Heart left ventricle (tissue), 16 donors: ENCODE measurements at regions not wholly inside any gene's neighbourhood (a gene's known extent, or its start where the extent isn't known, plus 50 kb on each side); places are given as distances from the start of the nearest gene placed in this dataset.
A peak's percentile ranks its signal among the peaks of the same experiment; 100 is the strongest.

Experiments
- ATAC-seq, 4 donors: fragments of 200-7000 bp; cut with Tn5 transposase; one replicate each; pipeline ENCODE4 v1.9.1; 2020 to 2022; ENCODE audit warnings: moderate library complexity in 4 of 4, mild to moderate bottlenecking in 3 of 4, moderate number of reproducible peaks in 1 of 4
- DNase-seq, 5 donors: peaks; one replicate each; pipeline ENCODE4 v3.0.0-alpha.2; 2020
- H3K27ac ChIP-seq, 12 donors: fragments of 200-600 bp; sonication (generic) in 4 of 12; one replicate each; pipeline versions ENCODE4 v1.5.0 to v1.8.0; 2016 to 2022; ENCODE audit warnings: mild to moderate bottlenecking in 2 of 12
- H3K27me3 ChIP-seq, 9 donors: fragments of 200-600 bp; sonication (generic) in 2 of 9; one replicate each; pipeline versions ENCODE4 v1.5.1 to v1.8.0; 2016 to 2022; ENCODE audit warnings: mild to moderate bottlenecking in 3 of 9
- H3K36me3 ChIP-seq, 9 donors: fragments of 200-600 bp; sonication (generic) in 2 of 9; one replicate each; pipeline versions ENCODE4 v1.5.0 to v1.8.0; 2018 to 2022; ENCODE audit warnings: mild to moderate bottlenecking in 2 of 9
- H3K4me1 ChIP-seq, 12 donors: fragments of 200-600 bp; sonication (generic) in 4 of 12; one replicate each; pipeline versions ENCODE4 v1.5.0 to v1.8.0; 2016 to 2022; ENCODE audit warnings: mild to moderate bottlenecking in 3 of 12
- H3K4me3 ChIP-seq, 12 donors: fragments of 200-600 bp; sonication (generic) in 4 of 12; one replicate each; pipeline versions ENCODE4 v1.5.0 to v1.8.0; 2017 to 2022; ENCODE audit warnings: mild to moderate bottlenecking in 9 of 12, moderate library complexity in 4 of 12
- H3K9me3 ChIP-seq, 12 donors: fragments of 200-600 bp; sonication (generic) in 4 of 12; one replicate each; pipeline versions ENCODE4 v1.5.0 to v1.8.0; 2016 to 2022; ENCODE audit warnings: mild to moderate bottlenecking in 1 of 12
- POLR2A ChIP-seq, 2 donors: fragments of 450-650 bp; IDR thresholded peaks; one replicate each; pipeline ENCODE4 v1.6.1; 2017; ENCODE audit warnings: antibody characterized with exemption in 2 of 2, mild to moderate bottlenecking in 2 of 2, moderate library complexity in 2 of 2
- WGBS, 4 donors: extraction: QIAGEN DNeasy Blood & Tissue Kit in 2 of 4; methylation state at CpG; one replicate each; pipeline versions ENCODE4 v1.1.5 to v1.1.7; 2013 to 2018; 5-methylcytosine and 5-hydroxymethylcytosine counted together
- intact Hi-C, 10 donors: fragments of 100-400 bp; cut with DNase I; formaldehyde crosslinking; loops; one replicate each; pipeline versions ENCODE4 v1.11.1 to v1.14.2; 2022
- TF ChIP-seq, protein P1 (sequence below), 12 donors: fragments of 200-600 bp; sonication (generic) in 4 of 12; IDR thresholded peaks; one replicate each; pipeline versions ENCODE4 v1.5.0 to v1.8.0; 2018 to 2022; ENCODE audit warnings: antibody characterized with exemption in 12 of 12, mild to moderate bottlenecking in 5 of 12
- donor health status: ischemic (EF 13 %, LVEDD 7.1; RV severe dilation, severe dysfunction).
- donor health status: healthy with polysubstance abuse.
- donor health status: DM: no; HTN: yes; CAD: no.
- donor health status: DM: no; HTN: no; CAD: no.
- donor health status: ischemic (EF 25% LVEDD 6.9; RV normal size, moderate dysfunction).
- donor health status: ischemic (EF 25% LVEDD 5.7; RV mildly dilated, moderate dysfunction).
- donor health status: healthy.
- donor health status: DM: yes; HTN: yes; CAD: no.
- donor health status: ischemic (EF 35%, LVEDD 5.7; RV mildly dilated, moderate dysfunction).
- donor health status: nonischemic (EF 11% LVEDD 7.7; RV severe dilation, severe dysfunction).
- donor health status: DM: yes; HTN: yes; CAD: no.
- donor health status: PGD.
- donor health status: ischemic (EF 29% LVEDD 5.4; RV normal size, mild dysfunction).
- donor health status: nonischemic (EF 23%, LVEDD 6.1; RV moderate dilation, normal function).

DNA sequence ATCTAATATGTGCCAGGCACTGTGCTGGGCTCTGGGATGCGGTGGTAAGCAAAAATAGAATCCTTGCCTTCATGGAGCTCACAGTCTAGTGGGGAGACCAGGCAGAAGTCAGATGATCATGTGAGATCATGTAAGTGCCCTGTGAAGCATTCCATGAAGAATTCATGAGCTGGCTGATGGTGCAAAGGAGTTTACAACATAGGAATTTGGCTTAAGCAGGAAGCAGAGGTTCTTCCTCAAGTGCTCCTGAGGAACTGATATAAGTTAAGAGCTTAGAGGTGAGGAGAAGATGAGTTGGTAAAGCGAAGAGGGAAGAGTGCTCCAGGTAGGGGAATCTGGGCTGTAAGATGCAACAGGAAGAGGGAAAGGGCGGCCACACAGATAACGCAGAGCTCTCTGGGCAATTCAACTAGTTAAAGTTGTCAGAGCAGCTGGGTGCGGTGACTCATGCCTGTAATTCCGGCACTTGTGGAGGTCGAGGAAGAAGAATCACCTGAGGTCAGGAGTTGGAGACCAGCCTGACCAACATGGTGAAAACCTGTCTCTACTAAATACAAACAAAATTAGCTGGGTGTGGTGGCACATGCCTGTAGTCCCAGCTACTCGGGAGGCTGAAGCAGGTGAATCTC lies 78.5 kb upstream of the SPATA31D4 start:
- DNase-seq (no peak), ATAC-seq (no peak)
- no peak for TF ChIP-seq POLR2A (IDR thresholded peaks at IDR 0.05)
- TF ChIP-seq, protein P1, sequence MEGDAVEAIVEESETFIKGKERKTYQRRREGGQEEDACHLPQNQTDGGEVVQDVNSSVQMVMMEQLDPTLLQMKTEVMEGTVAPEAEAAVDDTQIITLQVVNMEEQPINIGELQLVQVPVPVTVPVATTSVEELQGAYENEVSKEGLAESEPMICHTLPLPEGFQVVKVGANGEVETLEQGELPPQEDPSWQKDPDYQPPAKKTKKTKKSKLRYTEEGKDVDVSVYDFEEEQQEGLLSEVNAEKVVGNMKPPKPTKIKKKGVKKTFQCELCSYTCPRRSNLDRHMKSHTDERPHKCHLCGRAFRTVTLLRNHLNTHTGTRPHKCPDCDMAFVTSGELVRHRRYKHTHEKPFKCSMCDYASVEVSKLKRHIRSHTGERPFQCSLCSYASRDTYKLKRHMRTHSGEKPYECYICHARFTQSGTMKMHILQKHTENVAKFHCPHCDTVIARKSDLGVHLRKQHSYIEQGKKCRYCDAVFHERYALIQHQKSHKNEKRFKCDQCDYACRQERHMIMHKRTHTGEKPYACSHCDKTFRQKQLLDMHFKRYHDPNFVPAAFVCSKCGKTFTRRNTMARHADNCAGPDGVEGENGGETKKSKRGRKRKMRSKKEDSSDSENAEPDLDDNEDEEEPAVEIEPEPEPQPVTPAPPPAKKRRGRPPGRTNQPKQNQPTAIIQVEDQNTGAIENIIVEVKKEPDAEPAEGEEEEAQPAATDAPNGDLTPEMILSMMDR (IDR thresholded peaks at IDR 0.05), result no peak
- Histone ChIP-seq H3K4me1 (peaks cover 0 to 16% (median 9%) of the 10 kb centered on the region in 12 donors), H3K27me3 (peaks cover 0 to 4% (median 0%) of the 10 kb centered on the region in 9 donors), H3K4me3 (no peak overlapping the region), H3K36me3 (no peaks in the 10 kb centered on the region), H3K9me3 (no peaks in the 10 kb centered on the region), H3K27ac (no peak overlapping the region)
- 77 to 88% (median 81%) methylated on average over 8 of the region's 8 CpGs for WGBS, 4 donors
- intact Hi-C loops, result loop anchor here in 7 of 10 donors (2.0 to 10.0 kb wide), 6 partner anchors 155 to 327 kb away; partner anchors contain the start of gene TLE1 (in 2 of the 7)

DNA sequence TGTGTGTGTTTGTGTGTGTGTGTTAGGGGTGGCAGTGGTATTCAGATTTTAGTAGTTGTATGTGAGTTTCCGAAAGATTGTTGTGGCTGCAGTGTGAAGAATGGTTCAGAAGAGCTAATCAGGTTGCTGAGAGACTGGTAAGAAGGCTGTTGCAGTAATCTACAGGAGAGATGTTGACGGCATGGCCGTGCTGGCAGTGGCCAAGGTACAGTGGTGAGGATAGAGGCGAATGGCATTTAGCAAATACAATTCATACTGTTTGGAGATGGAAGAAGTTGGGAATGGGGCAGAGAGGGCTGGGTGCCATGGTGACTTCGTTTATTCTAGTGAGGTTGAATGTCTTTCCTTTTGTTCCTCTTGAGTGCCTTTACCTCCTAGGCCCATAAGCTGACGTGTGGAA lies 77.5 kb upstream of the SPATA31D4 start:
- DNase-seq, result no peak
- intact Hi-C loops, result loop anchor here in 1 of 10 donors (2.0 kb wide), 1 partner anchor 162 kb away; the partner anchor contains the start of gene TLE1
- H3K27me3 ChIP-seq, result peaks cover 0 to 4% (median 0%) of the 10 kb centered on the region in 9 donors
- no peaks in the 10 kb centered on the region for H3K9me3 ChIP-seq
- WGBS, 4 donors, result 47 to 63% (median 52%) methylated on average over 6 of the region's 6 CpGs
- ATAC-seq, result no peak
- H3K4me3 ChIP-seq, result no peak overlapping the region
- no peak overlapping the region for H3K27ac ChIP-seq
- peaks cover 0 to 16% (median 9%) of the 10 kb centered on the region in 12 donors for H3K4me1 ChIP-seq
- no peaks in the 10 kb centered on the region for H3K36me3 ChIP-seq
- TF ChIP-seq, protein P1 (IDR thresholded peaks at IDR 0.05), result no peak
- TF ChIP-seq POLR2A (IDR thresholded peaks at IDR 0.05), result no peak

DNA sequence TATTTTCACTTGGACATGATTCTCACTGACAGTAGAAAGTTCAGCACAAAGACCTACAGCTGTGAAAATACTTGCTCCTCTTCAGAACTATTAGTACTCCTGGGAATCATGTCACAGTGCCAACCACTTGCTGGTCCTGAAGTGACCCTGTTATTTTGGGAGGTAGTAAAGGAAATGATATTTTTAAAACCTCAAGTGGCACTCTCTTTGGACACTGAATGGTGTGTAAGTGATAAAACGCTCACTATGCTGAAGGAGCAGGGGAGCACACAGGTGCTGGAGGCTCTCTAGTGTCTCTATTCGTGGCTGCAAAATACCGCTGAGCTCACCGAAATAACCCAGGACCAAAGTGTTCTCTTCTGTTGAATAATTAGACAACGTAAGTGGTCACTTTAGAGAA lies 76.9 kb upstream of the SPATA31D4 start:
- peak; percentile 75 to 95 (median 80) for ATAC-seq
- WGBS, 4 donors, result 18 to 28% (median 22%) methylated on average over 5 of the region's 5 CpGs
- Histone ChIP-seq H3K36me3 (no peaks in the 10 kb centered on the region), H3K4me1 (peaks cover 0 to 16% (median 9%) of the 10 kb centered on the region in 12 donors), H3K4me3 (no peak overlapping the region), H3K9me3 (no peaks in the 10 kb centered on the region), H3K27me3 (peaks cover 0 to 4% (median 0%) of the 10 kb centered on the region in 9 donors), H3K27ac (no peak overlapping the region)
- intact Hi-C loops, result loop anchor here in 1 of 10 donors (2.0 kb wide), 1 partner anchor 163 kb away; the partner anchor contains the start of gene TLE1
- peak in 1 of 5 donors; percentile 43 for DNase-seq
- TF ChIP-seq, protein P1 (IDR thresholded peaks at IDR 0.05), result no peak
- TF ChIP-seq POLR2A (IDR thresholded peaks at IDR 0.05), result no peak

DNA sequence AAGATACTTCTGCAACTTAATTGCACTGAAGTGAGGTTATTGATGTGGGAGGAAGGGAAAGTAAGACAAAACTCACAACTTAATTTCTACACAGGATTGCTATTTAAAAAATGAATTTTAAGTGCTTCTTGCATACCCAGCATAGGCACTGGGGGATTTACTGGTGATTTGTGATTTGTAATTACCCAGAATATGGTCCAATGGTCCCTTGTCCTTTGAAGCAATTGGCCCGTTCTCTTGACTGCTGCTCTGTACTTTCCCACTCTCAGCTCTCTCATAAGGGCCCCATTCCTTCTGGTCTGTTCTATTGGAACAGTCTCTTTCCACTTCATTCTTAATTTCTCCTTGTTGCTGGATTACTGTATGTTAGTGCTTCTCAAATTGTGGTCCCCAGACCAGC lies 75.4 kb upstream of the SPATA31D4 start:
- intact Hi-C loops, result no loop called here
- no peak for DNase-seq
- Histone ChIP-seq H3K27ac (no peak overlapping the region), H3K4me3 (no peak overlapping the region), H3K4me1 (peaks cover 0 to 16% (median 9%) of the 10 kb centered on the region in 12 donors), H3K27me3 (peaks cover 0 to 8% (median 0%) of the 10 kb centered on the region in 9 donors), H3K36me3 (no peaks in the 10 kb centered on the region), H3K9me3 (no peaks in the 10 kb centered on the region)
- no peak for ATAC-seq
- TF ChIP-seq, protein P1 (IDR thresholded peaks at IDR 0.05), result no peak
- no peak for TF ChIP-seq POLR2A (IDR thresholded peaks at IDR 0.05)
- WGBS, 4 donors, result 94 to 98% (median 97%) methylated on average over 1 of the region's 1 CpG
